GM23248 (cell line): ENCODE measurements at regions not wholly inside any gene's neighbourhood (a gene's known extent, or its start where the extent isn't known, plus 50 kb on each side); places are given as distances from the start of the nearest gene placed in this dataset.

Experiments used
- DNase-seq: peaks from one replicate; pipeline ENCODE4 v3.0.0-alpha.2; 2015
- H2AFZ ChIP-seq: fragments of 200-600 bp; sonication (generic); 2 replicates; pipeline ENCODE4 v1.6.1; 2016; ENCODE audit warnings: antibody characterized with exemption
- H3F3A ChIP-seq: fragments of 200-600 bp; sonication (generic); 2 replicates; pipeline ENCODE4 v1.6.1; 2016; ENCODE audit warnings: mild to moderate bottlenecking, antibody characterized with exemption, mixed run types; ENCODE audit not compliant: insufficient read depth
- H3K27ac ChIP-seq: fragments of 200-600 bp; sonication (generic); 2 replicates; pipeline ENCODE4 v1.5.1; 2016; ENCODE audit warnings: mild to moderate bottlenecking
- H3K27me3 ChIP-seq: fragments of 200-600 bp; sonication (generic); replicated peaks from 2 replicates; pipeline ENCODE4 v1.6.1; 2016; ENCODE audit warnings: mild to moderate bottlenecking; ENCODE audit not compliant: insufficient read depth
- H3K36me3 ChIP-seq: fragments of 200-600 bp; sonication (generic); 2 replicates; pipeline ENCODE4 v1.6.1; 2016; ENCODE audit warnings: low read depth, mild to moderate bottlenecking
- H3K4me1 ChIP-seq: fragments of 200-600 bp; sonication (generic); 2 replicates; pipeline ENCODE4 v1.6.1; 2016; ENCODE audit warnings: mild to moderate bottlenecking; ENCODE audit not compliant: insufficient read depth
- H3K4me2 ChIP-seq: fragments of 200-600 bp; sonication (generic); one replicate; pipeline ENCODE4 v1.6.1; 2016; ENCODE audit warnings: mild to moderate bottlenecking; ENCODE audit not compliant: unreplicated experiment
- H3K4me3 ChIP-seq: fragments of 200-600 bp; sonication (generic); 2 replicates; pipeline ENCODE4 v1.5.1; 2016; ENCODE audit warnings: mild to moderate bottlenecking
- H3K79me2 ChIP-seq: fragments of 200-600 bp; sonication (generic); 2 replicates; pipeline ENCODE4 v1.6.1; 2016; ENCODE audit warnings: mild to moderate bottlenecking; ENCODE audit not compliant: insufficient read depth
- H3K9ac ChIP-seq: fragments of 200-600 bp; sonication (generic); 2 replicates; pipeline ENCODE4 v1.6.1; 2016; ENCODE audit warnings: mild to moderate bottlenecking
- H3K9me2 ChIP-seq: fragments of 200-600 bp; sonication (generic); 2 replicates; pipeline ENCODE4 v1.6.1; 2016; ENCODE audit warnings: mixed run types, mild to moderate bottlenecking, moderate library complexity; ENCODE audit not compliant: insufficient read depth
- H3K9me3 ChIP-seq: fragments of 200-600 bp; sonication (generic); one replicate; pipeline ENCODE4 v1.6.1; 2017; ENCODE audit warnings: low read depth
- H4K20me1 ChIP-seq: fragments of 200-600 bp; sonication (generic); 2 replicates; pipeline ENCODE4 v1.6.0; 2016; ENCODE audit not compliant: insufficient read depth
- EZH2 ChIP-seq: fragments of 200-600 bp; sonication (generic); IDR thresholded peaks from 2 replicates; pipeline ENCODE4 v1.6.1; 2018; ENCODE audit warnings: antibody characterized with exemption, mild to moderate bottlenecking; ENCODE audit not compliant: insufficient read depth, poor library complexity, severe bottlenecking
- EZH2phosphoT487 ChIP-seq: fragments of 200-600 bp; sonication (generic); IDR thresholded peaks from 2 replicates; pipeline ENCODE4 v1.6.1; 2018; ENCODE audit warnings: antibody characterized with exemption, moderate library complexity, mild to moderate bottlenecking, low read depth; ENCODE audit not compliant: insufficient read depth
- WGBS, 2 experiments: methylation state at CpG; one replicate each; pipeline ENCODE4 v1.1.6; 2015 to 2017; ENCODE audit warnings: low lambda C conversion rate in 2 of 2, low coverage in 1 of 2; ENCODE audit errors: missing lambda C conversion rate in 2 of 2; 5-methylcytosine and 5-hydroxymethylcytosine counted together
- in situ Hi-C: fragments of 300-500 bp; cut with MboI; formaldehyde crosslinking; loops from 2 replicates; pipeline ENCODE4 v1.15.0; 2020

GRCh38 chr1:238364214-238364892, 473.6 kb upstream of the ZP4 start:
- TF ChIP-seq EZH2phosphoT487 = no peak
- no peak overlapping the region for H3K9ac ChIP-seq
- no peak overlapping the region for H3K27ac ChIP-seq
- H3K4me3 ChIP-seq = no peak overlapping the region
- no peak for DNase-seq
- no peaks in the 10 kb centered on the region for H3K9me2 ChIP-seq
- in situ Hi-C loops = no loop called here
- no peaks in the 10 kb centered on the region for H3K4me1 ChIP-seq
- no peaks in the 10 kb centered on the region for H3K79me2 ChIP-seq
- no peaks in the 10 kb centered on the region for H3K36me3 ChIP-seq
- no peaks in the 10 kb centered on the region for H3F3A ChIP-seq
- H2AFZ ChIP-seq = no peak overlapping the region
- no peaks in the 10 kb centered on the region for H3K9me3 ChIP-seq
- 13 to 15% methylated on average over 4 of the region's 4 CpGs for WGBS, 2 experiments
- H3K4me2 ChIP-seq = no peak overlapping the region
- H4K20me1 ChIP-seq = no peaks in the 10 kb centered on the region
- H3K27me3 ChIP-seq = no peaks in the 10 kb centered on the region

GRCh38 chr1:238360474-238360873, 469.8 kb upstream of the ZP4 start:
- no peak overlapping the region for H3K9ac ChIP-seq
- no peak overlapping the region for H3K27ac ChIP-seq
- no peaks in the 10 kb centered on the region for H3K9me2 ChIP-seq
- no peaks in the 10 kb centered on the region for H3F3A ChIP-seq
- no peaks in the 10 kb centered on the region for H4K20me1 ChIP-seq
- no peak for DNase-seq
- H3K4me2 ChIP-seq = no peak overlapping the region
- no peaks in the 10 kb centered on the region for H3K4me1 ChIP-seq
- in situ Hi-C loops = no loop called here
- no peaks in the 10 kb centered on the region for H3K9me3 ChIP-seq
- no peaks in the 10 kb centered on the region for H3K27me3 ChIP-seq
- H3K36me3 ChIP-seq = no peaks in the 10 kb centered on the region
- 42 to 44% methylated on average over 7 of the region's 7 CpGs for WGBS, 2 experiments
- H2AFZ ChIP-seq = no peak overlapping the region
- no peak overlapping the region for H3K4me3 ChIP-seq
- H3K79me2 ChIP-seq = no peaks in the 10 kb centered on the region
- TF ChIP-seq EZH2phosphoT487 (no peak), EZH2 (no peak)

DNA sequence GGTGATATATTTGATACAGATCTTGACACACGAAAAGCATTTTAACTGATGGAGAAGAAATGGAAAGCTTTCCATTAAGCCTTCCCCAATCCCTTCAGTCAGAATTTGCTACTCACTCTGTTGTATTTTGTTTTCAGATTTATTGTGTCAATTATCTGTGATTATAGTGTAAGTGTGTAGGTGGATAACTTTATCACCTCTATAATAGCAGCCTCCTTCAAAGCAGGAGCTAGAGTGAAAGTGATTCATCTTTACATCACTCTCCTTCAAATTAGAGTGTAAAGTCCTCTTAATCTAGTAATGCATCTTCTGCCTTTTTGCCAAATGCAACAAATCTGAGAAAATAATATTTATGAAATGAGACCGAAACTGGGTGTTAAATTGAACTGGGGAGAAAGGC, 459.7 kb upstream of the ZP4 start:
- Histone ChIP-seq H3K27ac (no peak overlapping the region), H3K36me3 (no peaks in the 10 kb centered on the region), H3K79me2 (no peaks in the 10 kb centered on the region), H3K4me1 (no peaks in the 10 kb centered on the region), H3F3A (no peaks in the 10 kb centered on the region), H4K20me1 (no peaks in the 10 kb centered on the region), H3K9me3 (no peaks in the 10 kb centered on the region), H3K4me2 (no peak overlapping the region), H3K9me2 (no peaks in the 10 kb centered on the region), H3K4me3 (no peak overlapping the region), H3K27me3 (no peaks in the 10 kb centered on the region), H2AFZ (no peak overlapping the region), H3K9ac (no peak overlapping the region)
- 15% methylated on average over 2 of the region's 2 CpGs for WGBS, 2 experiments
- no peak for TF ChIP-seq EZH2phosphoT487
- no peak for TF ChIP-seq EZH2
- in situ Hi-C loops = no loop called here
- no peak for DNase-seq

- Histone ChIP-seq H3K4me2 (no peak overlapping the region), H3K27ac (no peak overlapping the region), H3K36me3 (no peaks in the 10 kb centered on the region), H2AFZ (no peak overlapping the region), H3F3A (no peaks in the 10 kb centered on the region), H3K9me3 (no peaks in the 10 kb centered on the region), H3K9me2 (no peaks in the 10 kb centered on the region), H3K9ac (no peak overlapping the region), H3K4me1 (no peaks in the 10 kb centered on the region), H4K20me1 (no peaks in the 10 kb centered on the region), H3K27me3 (no peaks in the 10 kb centered on the region), H3K79me2 (no peaks in the 10 kb centered on the region), H3K4me3 (no peak overlapping the region)
- 0% methylated on average over 1 of the region's 1 CpG for WGBS, 2 experiments
- no peak for DNase-seq
- TF ChIP-seq EZH2phosphoT487 = no peak
- no peak for TF ChIP-seq EZH2
- in situ Hi-C loops = no loop called here
Measured at GRCh38 chr1:238346340-238346739, 455.6 kb upstream of the ZP4 start.

DNA sequence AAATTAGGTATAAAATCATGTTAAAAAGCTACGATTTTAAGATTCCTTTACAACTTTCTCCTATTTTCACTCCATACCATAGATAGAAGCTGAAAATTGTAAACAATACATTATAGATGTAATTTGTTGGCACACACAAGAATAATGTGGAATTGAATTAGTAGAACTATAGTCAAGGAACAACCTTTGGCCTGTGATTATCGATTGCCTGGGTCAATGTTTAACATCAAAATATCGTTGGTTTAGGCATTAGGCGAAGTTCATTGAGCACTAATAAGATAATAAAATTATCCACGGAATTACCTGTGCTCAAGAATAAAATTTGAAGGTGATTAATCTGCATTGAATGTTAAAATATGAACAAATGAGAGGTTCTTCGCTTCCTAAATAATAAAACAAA, 455.1 kb upstream of the ZP4 start:
- H4K20me1 ChIP-seq = no peaks in the 10 kb centered on the region
- H3K27me3 ChIP-seq = no peaks in the 10 kb centered on the region
- H3K79me2 ChIP-seq = no peaks in the 10 kb centered on the region
- no peaks in the 10 kb centered on the region for H3K9me2 ChIP-seq
- DNase-seq = no peak
- H3F3A ChIP-seq = no peaks in the 10 kb centered on the region
- no peak overlapping the region for H3K27ac ChIP-seq
- no peaks in the 10 kb centered on the region for H3K9me3 ChIP-seq
- H3K4me1 ChIP-seq = no peaks in the 10 kb centered on the region
- no peak overlapping the region for H3K4me3 ChIP-seq
- H3K4me2 ChIP-seq = no peak overlapping the region
- in situ Hi-C loops = no loop called here
- H2AFZ ChIP-seq = no peak overlapping the region
- 5 to 6% methylated on average over 6 of the region's 6 CpGs for WGBS, 2 experiments
- TF ChIP-seq EZH2phosphoT487 (no peak), EZH2 (no peak)
- H3K9ac ChIP-seq = no peak overlapping the region
- no peaks in the 10 kb centered on the region for H3K36me3 ChIP-seq
